Trophoblast cell (in vitro differentiated cells and primary cell): ENCODE measurements at regions not wholly inside any gene's neighbourhood (a gene's known extent, or its start where the extent isn't known, plus 50 kb on each side); places are given as distances from the start of the nearest gene placed in this dataset.
"Not testable (repeated sequence)": the region's sequence is repeated elsewhere in the genome, so short reads cannot be mapped to it uniquely, and the experiment has no call there.

Source experiments
- DNase-seq, 2 donors: peaks; one replicate each; pipeline ENCODE4 v3.0.0-alpha.2; 2016
- H2AFZ ChIP-seq: 2 replicates; pipeline ENCODE4 v1.6.1; 2013; ENCODE audit warnings: low read length, moderate library complexity, mild to moderate bottlenecking; ENCODE audit not compliant: insufficient read depth, poor library complexity
- H2AK5ac ChIP-seq: 2 replicates; pipeline ENCODE4 v1.6.1; 2013; ENCODE audit warnings: mild to moderate bottlenecking, low read length
- H2BK120ac ChIP-seq: 2 replicates; pipeline ENCODE4 v1.6.1; 2013; ENCODE audit warnings: low read length, mild to moderate bottlenecking, moderate library complexity; ENCODE audit not compliant: insufficient read depth, poor library complexity
- H2BK12ac ChIP-seq: 2 replicates; pipeline ENCODE4 v1.6.1; 2013; ENCODE audit warnings: mild to moderate bottlenecking, low read length, moderate library complexity
- H2BK5ac ChIP-seq: 2 replicates; pipeline ENCODE4 v1.6.1; 2013; ENCODE audit warnings: low read length, low read depth, moderate library complexity, mild to moderate bottlenecking; ENCODE audit not compliant: poor library complexity
- H3K14ac ChIP-seq: 2 replicates; pipeline ENCODE4 v1.6.1; 2013; ENCODE audit warnings: mild to moderate bottlenecking, low read length
- H3K18ac ChIP-seq: 2 replicates; pipeline ENCODE4 v1.6.1; 2013; ENCODE audit warnings: mild to moderate bottlenecking, low read length
- H3K23ac ChIP-seq: 2 replicates; pipeline ENCODE4 v1.6.1; 2013; ENCODE audit warnings: low read length
- H3K27ac ChIP-seq: 2 replicates; pipeline ENCODE4 v1.5.1; 2013; ENCODE audit warnings: low read depth, mild to moderate bottlenecking, inconsistent platforms, low read length, moderate library complexity
- H3K27me3 ChIP-seq: 2 replicates; pipeline ENCODE4 v1.6.1; 2013; ENCODE audit warnings: inconsistent platforms, mild to moderate bottlenecking, low read length, moderate library complexity; ENCODE audit not compliant: insufficient read depth
- H3K36me3 ChIP-seq, 2 experiments: 1 replicate in 1 of 2; 2 replicates in 1 of 2; pipeline ENCODE4 v1.6.1; 2013; ENCODE audit warnings: low read length in 2 of 2, mild to moderate bottlenecking in 2 of 2, moderate library complexity in 1 of 2; ENCODE audit not compliant: insufficient read depth in 2 of 2, control insufficient read depth in 1 of 2
- H3K4ac ChIP-seq: 2 replicates; pipeline ENCODE4 v1.6.1; 2013; ENCODE audit warnings: low read depth, mild to moderate bottlenecking, low read length, moderate library complexity
- H3K4me1 ChIP-seq, 2 experiments: 1 replicate in 1 of 2; 2 replicates in 1 of 2; pipeline ENCODE4 v1.6.1; 2013; ENCODE audit warnings: low read length in 2 of 2, mild to moderate bottlenecking in 2 of 2, moderate library complexity in 1 of 2; ENCODE audit not compliant: insufficient read depth in 2 of 2, control insufficient read depth in 1 of 2
- H3K4me2 ChIP-seq: 2 replicates; pipeline ENCODE4 v1.6.1; 2013; ENCODE audit warnings: inconsistent platforms, mild to moderate bottlenecking, low read length, moderate library complexity
- H3K4me3 ChIP-seq: 2 replicates; pipeline ENCODE4 v1.5.1; 2013; ENCODE audit warnings: mild to moderate bottlenecking, low read depth, low read length, inconsistent platforms
- H3K79me1 ChIP-seq: one replicate; pipeline ENCODE4 v1.6.1; 2013; ENCODE audit warnings: low read length
- H3K79me2 ChIP-seq: 2 replicates; pipeline ENCODE4 v1.6.1; 2013; ENCODE audit warnings: low read length, mild to moderate bottlenecking; ENCODE audit not compliant: control insufficient read depth, insufficient read depth, poor library complexity
- H3K9ac ChIP-seq: 2 replicates; pipeline ENCODE4 v1.6.1; 2013; ENCODE audit warnings: mild to moderate bottlenecking, low read length
- H3K9me3 ChIP-seq: 2 replicates; pipeline ENCODE4 v1.6.1; 2013; ENCODE audit warnings: low read depth, mild to moderate bottlenecking, control low read depth, inconsistent platforms, low read length; ENCODE audit not compliant: insufficient read depth
- H4K12ac ChIP-seq: 2 replicates; pipeline ENCODE4 v1.6.1; 2013; ENCODE audit warnings: low read depth, mild to moderate bottlenecking, low read length, moderate library complexity
- H4K8ac ChIP-seq: 2 replicates; pipeline ENCODE4 v1.6.1; 2013; ENCODE audit warnings: low read depth, mild to moderate bottlenecking, low read length, moderate library complexity
- H4K91ac ChIP-seq: one replicate; pipeline ENCODE4 v1.6.1; 2013; ENCODE audit warnings: low read depth, mild to moderate bottlenecking, low read length, moderate library complexity
- whole genome bisulfite sequencing: extraction: QIAGEN DNeasy Blood & Tissue Kit; methylation state at CpG from one replicate; pipeline ENCODE4 v1.1.7; 2013; ENCODE audit warnings: missing lambda C conversion rate; ENCODE audit not compliant: insufficient read length, insufficient coverage; ENCODE audit errors: extremely low coverage; 5-methylcytosine and 5-hydroxymethylcytosine counted together

- no CpG with 5 or more reads among the region's 4 CpGs for WGBS
- Histone ChIP-seq H3K27ac (no peak overlapping the region), H3K23ac (no peak overlapping the region), H3K27me3 (no peaks in the 10 kb centered on the region), H3K36me3 (no peaks in the 10 kb centered on the region), H3K9ac (no peak overlapping the region), H2AFZ (no peak overlapping the region), H3K18ac (no peak overlapping the region), H3K79me1 (no peaks in the 10 kb centered on the region), H3K4me2 (no peak overlapping the region), H3K14ac (no peak overlapping the region), H3K4me3 (no peak overlapping the region), H3K9me3 (no peaks in the 10 kb centered on the region), H2AK5ac (no peak overlapping the region), H4K12ac (no peak overlapping the region), H2BK120ac (no peak overlapping the region), H2BK12ac (no peak overlapping the region), H3K79me2 (no peaks in the 10 kb centered on the region), H4K8ac (no peak overlapping the region), H4K91ac (no peak overlapping the region), H3K4ac (no peak overlapping the region), H3K4me1 (no peaks in the 10 kb centered on the region), H2BK5ac (no peak overlapping the region)
- DNase-seq: no peak
Observed at GRCh38 chr3:14007006-14007405, 117.7 kb downstream of the CHCHD4 start.

GRCh38 chr3:14001136-14001535, 121.3 kb upstream of the WNT7A start:
- H3K4me3 ChIP-seq: no peak overlapping the region
- no peaks in the 10 kb centered on the region for H3K4me1 ChIP-seq
- H3K18ac ChIP-seq: no peak overlapping the region
- no peak overlapping the region for H2AFZ ChIP-seq
- H3K27me3 ChIP-seq: no peaks in the 10 kb centered on the region
- H3K79me2 ChIP-seq: no peaks in the 10 kb centered on the region
- H2BK12ac ChIP-seq: no peak overlapping the region
- no peak overlapping the region for H3K4ac ChIP-seq
- no peak overlapping the region for H4K8ac ChIP-seq
- no peak overlapping the region for H3K9ac ChIP-seq
- no peak overlapping the region for H3K14ac ChIP-seq
- no peaks in the 10 kb centered on the region for H3K36me3 ChIP-seq
- H4K91ac ChIP-seq: no peak overlapping the region
- no peak overlapping the region for H3K23ac ChIP-seq
- H3K79me1 ChIP-seq: no peaks in the 10 kb centered on the region
- no peak overlapping the region for H2BK5ac ChIP-seq
- DNase-seq: no peak
- no peak overlapping the region for H2AK5ac ChIP-seq
- H2BK120ac ChIP-seq: no peak overlapping the region
- no peak overlapping the region for H4K12ac ChIP-seq
- no peak overlapping the region for H3K4me2 ChIP-seq
- H3K27ac ChIP-seq: no peak overlapping the region
- peaks cover 4% of the 10 kb centered on the region for H3K9me3 ChIP-seq

DNA sequence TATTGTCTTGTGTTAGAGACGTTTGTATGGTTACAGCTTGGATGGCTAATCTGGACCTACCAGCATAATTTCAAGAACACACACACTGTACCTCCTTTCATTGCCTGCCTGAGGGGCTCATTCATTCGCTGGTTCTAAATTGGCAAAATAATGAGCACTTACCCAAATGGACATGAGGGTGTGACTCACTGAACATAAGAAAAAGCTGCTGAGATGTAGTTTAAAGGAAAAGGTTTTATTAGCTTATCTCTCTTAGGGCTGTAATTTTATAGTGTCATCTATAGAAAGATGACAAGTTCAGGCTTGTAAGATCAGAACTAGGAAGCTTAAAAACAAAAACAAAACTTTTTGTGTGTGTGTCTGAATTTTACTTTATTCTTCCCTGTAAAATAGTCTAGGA, 120.7 kb upstream of the WNT7A start:
- H2AK5ac ChIP-seq: no peak overlapping the region
- H3K9me3 ChIP-seq: peaks cover 4% of the 10 kb centered on the region
- H3K14ac ChIP-seq: no peak overlapping the region
- no peak overlapping the region for H4K91ac ChIP-seq
- no peak overlapping the region for H2BK120ac ChIP-seq
- H3K4me1 ChIP-seq: no peaks in the 10 kb centered on the region
- no peaks in the 10 kb centered on the region for H3K27me3 ChIP-seq
- H3K4me3 ChIP-seq: no peak overlapping the region
- no peak overlapping the region for H3K4me2 ChIP-seq
- H3K23ac ChIP-seq: no peak overlapping the region
- no peak overlapping the region for H2AFZ ChIP-seq
- H4K8ac ChIP-seq: no peak overlapping the region
- no peaks in the 10 kb centered on the region for H3K36me3 ChIP-seq
- WGBS: no CpG with 5 or more reads among the region's 2 CpGs
- no peaks in the 10 kb centered on the region for H3K79me1 ChIP-seq
- no peak overlapping the region for H3K4ac ChIP-seq
- H3K27ac ChIP-seq: no peak overlapping the region
- H3K18ac ChIP-seq: no peak overlapping the region
- no peak overlapping the region for H3K9ac ChIP-seq
- H2BK12ac ChIP-seq: no peak overlapping the region
- no peaks in the 10 kb centered on the region for H3K79me2 ChIP-seq
- no peak overlapping the region for H4K12ac ChIP-seq
- H2BK5ac ChIP-seq: no peak overlapping the region
- DNase-seq: no peak

GRCh38 chr3:13998831-13999230, 119.0 kb upstream of the WNT7A start:
- Histone ChIP-seq H3K14ac (no peak overlapping the region), H2BK120ac (no peak overlapping the region), H3K9me3 (peaks cover 4% of the 10 kb centered on the region), H3K79me2 (no peaks in the 10 kb centered on the region), H3K27ac (no peak overlapping the region), H3K36me3 (no peaks in the 10 kb centered on the region), H3K4me2 (no peak overlapping the region), H3K4me3 (no peak overlapping the region), H4K8ac (no peak overlapping the region), H3K9ac (no peak overlapping the region), H3K18ac (no peak overlapping the region), H4K12ac (no peak overlapping the region), H2AK5ac (no peak overlapping the region), H3K23ac (no peak overlapping the region), H3K4me1 (no peaks in the 10 kb centered on the region), H3K79me1 (no peaks in the 10 kb centered on the region), H4K91ac (no peak overlapping the region), H2AFZ (no peak overlapping the region), H3K27me3 (no peaks in the 10 kb centered on the region), H3K4ac (no peak overlapping the region), H2BK12ac (no peak overlapping the region), H2BK5ac (no peak overlapping the region)
- WGBS: no CpG with 5 or more reads among the region's 4 CpGs
- DNase-seq: no peak

DNA sequence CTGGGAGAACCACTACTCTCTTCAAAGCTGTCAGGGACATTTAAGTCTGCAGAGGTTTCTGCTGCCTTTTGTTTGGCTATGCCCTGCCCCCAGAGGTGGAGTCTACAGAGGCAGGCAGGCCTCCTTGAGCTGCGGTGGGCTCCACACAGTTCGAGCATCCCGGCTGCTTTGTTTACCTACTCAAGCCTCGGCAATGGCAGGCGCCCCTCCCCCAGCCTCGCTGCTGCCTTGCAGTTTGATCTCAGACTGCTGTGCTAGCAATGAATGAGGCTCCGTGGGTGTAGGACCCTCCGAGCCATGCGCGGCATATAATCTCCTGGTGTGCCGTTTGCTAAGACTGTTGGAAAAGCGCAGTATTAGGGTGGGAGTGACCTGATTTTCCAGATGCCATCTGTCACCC, 115.3 kb upstream of the WNT7A start:
- H3K36me3 ChIP-seq, H3K4me2 ChIP-seq, H3K23ac ChIP-seq, H3K18ac ChIP-seq, H3K79me2 ChIP-seq, H2AK5ac ChIP-seq, H2BK5ac ChIP-seq, H3K4me3 ChIP-seq, H4K12ac ChIP-seq, H3K27ac ChIP-seq, H3K4ac ChIP-seq, H3K14ac ChIP-seq, H3K9me3 ChIP-seq, H3K79me1 ChIP-seq, H2BK12ac ChIP-seq, H2BK120ac ChIP-seq, DNase-seq, H3K27me3 ChIP-seq, H3K9ac ChIP-seq, H2AFZ ChIP-seq, H4K8ac ChIP-seq, H3K4me1 ChIP-seq, H4K91ac ChIP-seq: not testable (repeated sequence)
- no CpG with 5 or more reads among the region's 12 CpGs for WGBS
